NCI-H524 (cell line): ENCODE measurements at regions not wholly inside any gene's neighbourhood (a gene's known extent, or its start where the extent isn't known, plus 50 kb on each side); places are given as distances from the start of the nearest gene placed in this dataset.

ENCODE experiments used
- DNase-seq, 2 experiments: peaks; one replicate each; lab custom pipeline; 2025; lab: John Stamatoyannopoulos, UW

- no peak for DNase-seq
Observed at GRCh38 chr1:4571263-4571662, 83.1 kb upstream of the AJAP1 start.

GRCh38 chr1:4573526-4573925, 80.9 kb upstream of the AJAP1 start:
- no peak for DNase-seq

GRCh38 chr1:4581807-4582206, 72.6 kb upstream of the AJAP1 start:
- no peak for DNase-seq

- DNase-seq = no peak
Observed at GRCh38 chr1:4584449-4584848, 70.0 kb upstream of the AJAP1 start.

- DNase-seq = no peak
Observed at GRCh38 chr1:4585216-4585615, 69.2 kb upstream of the AJAP1 start.

- DNase-seq = no peak
Observed at GRCh38 chr1:4585705-4586104, 68.7 kb upstream of the AJAP1 start.

GRCh38 chr1:4586611-4587160, 67.7 kb upstream of the AJAP1 start:
- no peak for DNase-seq

- DNase-seq = no peak
Observed at GRCh38 chr1:4587721-4588120, 66.7 kb upstream of the AJAP1 start.

- DNase-seq = no peak
Observed at GRCh38 chr1:4590756-4591155, 63.7 kb upstream of the AJAP1 start.

- no peak for DNase-seq
Observed at GRCh38 chr1:4591926-4592325, 62.5 kb upstream of the AJAP1 start.

GRCh38 chr1:4593106-4593505, 61.3 kb upstream of the AJAP1 start:
- no peak for DNase-seq

GRCh38 chr1:4594286-4594991, 60.0 kb upstream of the AJAP1 start:
- no peak for DNase-seq

- no peak for DNase-seq
Observed at GRCh38 chr1:4595341-4596225, 58.8 kb upstream of the AJAP1 start.

- no peak for DNase-seq
Observed at GRCh38 chr1:4596486-4596885, 57.9 kb upstream of the AJAP1 start.

- no peak for DNase-seq
Observed at GRCh38 chr1:4597020-4597419, 57.4 kb upstream of the AJAP1 start.

GRCh38 chr1:4598561-4598960, 55.8 kb upstream of the AJAP1 start:
- no peak for DNase-seq

GRCh38 chr1:4599521-4599920, 54.9 kb upstream of the AJAP1 start:
- DNase-seq = no peak

- no peak for DNase-seq
Observed at GRCh38 chr1:4599951-4600481, 54.4 kb upstream of the AJAP1 start.

GRCh38 chr1:4600615-4601460, 53.6 kb upstream of the AJAP1 start:
- DNase-seq = no peak

- DNase-seq = no peak
Observed at GRCh38 chr1:4601941-4602340, 52.5 kb upstream of the AJAP1 start.

GRCh38 chr1:4602462-4603294, 51.7 kb upstream of the AJAP1 start:
- no peak for DNase-seq
